ENCODE measurements at regions not wholly inside any gene's neighbourhood (a gene's known extent, or its start where the extent isn't known, plus 50 kb on each side); places are given as distances from the start of the nearest gene placed in this dataset.

DNA sequence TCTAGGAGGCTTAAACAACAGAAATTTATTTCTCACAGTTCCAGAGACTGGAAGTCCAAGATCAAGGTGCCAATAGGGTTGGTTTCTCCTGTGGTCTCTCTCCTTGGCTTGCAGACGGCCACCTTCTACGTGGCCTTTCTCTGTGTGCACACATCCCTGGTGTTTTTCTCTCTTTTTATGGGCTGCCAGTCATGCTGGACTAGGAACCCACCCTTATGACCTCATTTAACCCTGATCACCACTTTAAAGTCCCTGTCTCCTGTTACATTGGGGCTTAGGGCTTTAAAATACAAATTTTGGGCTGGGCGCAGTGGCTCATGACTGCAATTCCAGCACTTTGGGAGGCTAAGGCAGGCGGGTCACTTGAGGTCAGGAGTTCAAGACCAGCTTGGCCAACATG lies 157.1 kb downstream of the TLE1 start:
- H3K9me3 Mint-ChIP-seq (ENCODE audit: low read depth), result no peaks in the 10 kb centered on the region
- no peaks in the 10 kb centered on the region for H3K36me3 Mint-ChIP-seq (ENCODE audit: insufficient read depth)
- DNase-seq (ENCODE audit: low spot score, unreplicated experiment), result no peak
- no peak overlapping the region for H3K4me3 Mint-ChIP-seq (ENCODE audit: low read depth)
- H3K4me1 Mint-ChIP-seq (ENCODE audit: low read depth), result peaks cover 18% of the 10 kb centered on the region
- TF ChIP-seq, protein P1, sequence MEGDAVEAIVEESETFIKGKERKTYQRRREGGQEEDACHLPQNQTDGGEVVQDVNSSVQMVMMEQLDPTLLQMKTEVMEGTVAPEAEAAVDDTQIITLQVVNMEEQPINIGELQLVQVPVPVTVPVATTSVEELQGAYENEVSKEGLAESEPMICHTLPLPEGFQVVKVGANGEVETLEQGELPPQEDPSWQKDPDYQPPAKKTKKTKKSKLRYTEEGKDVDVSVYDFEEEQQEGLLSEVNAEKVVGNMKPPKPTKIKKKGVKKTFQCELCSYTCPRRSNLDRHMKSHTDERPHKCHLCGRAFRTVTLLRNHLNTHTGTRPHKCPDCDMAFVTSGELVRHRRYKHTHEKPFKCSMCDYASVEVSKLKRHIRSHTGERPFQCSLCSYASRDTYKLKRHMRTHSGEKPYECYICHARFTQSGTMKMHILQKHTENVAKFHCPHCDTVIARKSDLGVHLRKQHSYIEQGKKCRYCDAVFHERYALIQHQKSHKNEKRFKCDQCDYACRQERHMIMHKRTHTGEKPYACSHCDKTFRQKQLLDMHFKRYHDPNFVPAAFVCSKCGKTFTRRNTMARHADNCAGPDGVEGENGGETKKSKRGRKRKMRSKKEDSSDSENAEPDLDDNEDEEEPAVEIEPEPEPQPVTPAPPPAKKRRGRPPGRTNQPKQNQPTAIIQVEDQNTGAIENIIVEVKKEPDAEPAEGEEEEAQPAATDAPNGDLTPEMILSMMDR (IDR thresholded peaks at IDR 0.05; ENCODE audit: unreplicated experiment), result no peak
- peaks cover 22% of the 10 kb centered on the region for H3K27me3 Mint-ChIP-seq
- H3K27ac Mint-ChIP-seq, result no peak overlapping the region

DNA sequence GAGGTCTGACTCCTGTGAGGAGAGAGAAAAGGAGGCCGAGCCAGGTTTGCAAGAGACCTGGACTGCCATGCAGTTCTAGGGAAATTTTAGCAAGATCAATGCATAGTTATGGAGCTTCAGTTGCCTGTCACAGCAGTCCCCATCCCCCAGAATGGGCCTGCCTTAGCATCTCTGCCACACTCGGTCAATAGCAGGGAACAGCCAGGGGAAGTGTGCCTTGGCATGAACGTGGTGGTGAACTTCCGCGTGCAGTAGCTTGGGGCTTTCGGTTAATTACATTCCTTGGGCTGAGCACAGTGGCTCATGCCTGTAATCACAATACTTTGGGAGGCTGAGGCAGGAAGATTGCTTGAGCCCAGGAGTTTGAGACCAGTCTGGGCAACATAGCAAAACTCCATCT lies 157.8 kb downstream of the TLE1 start:
- DNase-seq (ENCODE audit: low spot score, unreplicated experiment), result no peak
- no peaks in the 10 kb centered on the region for H3K36me3 Mint-ChIP-seq (ENCODE audit: insufficient read depth)
- TF ChIP-seq, protein P1 (IDR thresholded peaks at IDR 0.05; ENCODE audit: unreplicated experiment), result no peak
- H3K9me3 Mint-ChIP-seq (ENCODE audit: low read depth), result no peaks in the 10 kb centered on the region
- H3K4me1 Mint-ChIP-seq (ENCODE audit: low read depth), result peaks cover 18% of the 10 kb centered on the region
- peaks cover 27% of the 10 kb centered on the region for H3K27me3 Mint-ChIP-seq
- no peak overlapping the region for H3K4me3 Mint-ChIP-seq (ENCODE audit: low read depth)
- H3K27ac Mint-ChIP-seq, result no peak overlapping the region

DNA sequence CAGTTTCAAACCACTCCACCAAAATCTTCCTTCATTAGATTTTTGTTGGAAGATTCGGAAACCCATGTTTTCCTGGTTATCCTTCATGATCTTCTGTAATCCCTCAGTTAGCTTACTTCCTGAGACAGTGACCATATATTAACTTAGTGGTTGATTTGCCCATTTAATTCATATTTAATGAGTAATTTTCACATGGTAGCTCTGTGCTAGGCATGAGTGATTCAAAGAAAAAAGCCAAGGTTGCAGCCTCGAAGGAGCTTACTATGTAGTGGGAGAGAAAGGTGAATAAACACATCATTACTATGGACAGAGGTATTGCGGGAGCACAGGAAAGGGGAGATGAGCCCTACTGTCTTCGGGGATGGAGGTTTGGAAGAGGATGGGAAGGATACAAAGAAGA lies 158.5 kb downstream of the TLE1 start:
- Mint-ChIP-seq H3K4me1 (ENCODE audit: low read depth) (peaks cover 18% of the 10 kb centered on the region), H3K36me3 (ENCODE audit: insufficient read depth) (no peaks in the 10 kb centered on the region), H3K27me3 (peaks cover 30% of the 10 kb centered on the region)

DNA sequence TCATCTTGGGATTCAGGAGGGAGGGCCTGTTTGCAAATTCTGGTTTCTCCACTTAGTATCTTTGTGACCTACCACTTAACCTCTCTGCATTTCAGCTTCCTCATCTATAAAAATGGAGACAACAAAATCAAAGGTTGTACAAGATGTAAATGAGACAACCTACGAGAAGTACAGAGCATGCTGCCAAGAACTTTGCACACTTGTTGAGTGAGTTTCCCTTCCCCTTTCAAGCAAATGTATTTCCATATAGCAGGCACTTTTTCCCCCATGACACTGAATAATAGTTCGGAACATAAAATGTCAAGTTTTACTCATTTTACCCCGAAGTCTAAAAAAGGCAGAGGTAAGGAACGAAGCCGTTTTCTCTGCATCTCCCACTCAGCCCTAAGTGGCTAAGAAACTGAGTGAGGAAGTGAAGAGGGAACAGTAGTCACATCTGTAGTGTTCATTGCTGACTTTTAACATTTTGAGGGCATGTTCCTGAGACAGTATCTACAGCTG lies 159.0 kb downstream of the TLE1 start:
- H3K36me3 Mint-ChIP-seq (ENCODE audit: insufficient read depth), result no peaks in the 10 kb centered on the region
- H3K27me3 Mint-ChIP-seq, result peaks cover 30% of the 10 kb centered on the region
- TF ChIP-seq, protein P1 (IDR thresholded peaks at IDR 0.05; ENCODE audit: unreplicated experiment), result no peak
- no peak overlapping the region for H3K4me3 Mint-ChIP-seq (ENCODE audit: low read depth)
- H3K4me1 Mint-ChIP-seq (ENCODE audit: low read depth), result peaks cover 18% of the 10 kb centered on the region
- H3K9me3 Mint-ChIP-seq (ENCODE audit: low read depth), result no peaks in the 10 kb centered on the region
- no peak for DNase-seq (ENCODE audit: low spot score, unreplicated experiment)
- no peak overlapping the region for H3K27ac Mint-ChIP-seq

More for the DNA sequence above, 158.5 kb downstream of the TLE1 start:
- TF ChIP-seq, protein P1 (IDR thresholded peaks at IDR 0.05; ENCODE audit: unreplicated experiment), result no peak
- H3K27ac Mint-ChIP-seq, result no peak overlapping the region
- H3K9me3 Mint-ChIP-seq (ENCODE audit: low read depth), result no peaks in the 10 kb centered on the region
- H3K4me3 Mint-ChIP-seq (ENCODE audit: low read depth), result no peak overlapping the region
- DNase-seq (ENCODE audit: low spot score, unreplicated experiment), result no peak

DNA sequence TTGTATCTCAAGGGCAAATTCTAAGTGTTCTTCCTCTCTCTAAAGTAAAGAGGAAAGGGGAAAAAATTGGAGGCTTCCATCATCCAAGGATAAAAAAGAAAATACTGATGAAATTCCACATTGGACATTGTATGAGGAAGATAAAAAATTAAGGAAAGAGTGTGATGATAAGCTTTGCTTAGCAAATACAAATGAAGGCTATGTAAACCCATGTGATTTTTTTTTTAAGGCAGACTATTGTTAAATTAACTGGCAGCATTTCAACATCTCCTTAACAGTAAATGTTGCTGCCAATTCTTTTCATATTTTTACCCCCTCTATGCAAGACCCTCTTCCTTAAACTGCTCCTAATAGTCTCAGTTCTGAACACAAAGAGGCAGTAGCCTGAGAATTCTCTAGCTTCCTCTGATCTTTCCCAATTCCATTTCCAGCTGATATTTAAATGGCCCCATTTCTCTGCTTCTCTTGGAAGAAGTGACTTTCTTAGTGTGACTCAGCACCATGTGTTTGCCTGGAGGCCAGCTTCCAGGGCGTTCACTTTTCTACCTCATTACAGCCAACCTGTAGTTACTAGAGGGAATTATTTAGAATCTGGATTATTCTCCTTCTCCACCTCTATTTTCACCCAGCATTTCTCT lies 159.7 kb downstream of the TLE1 start:
- TF ChIP-seq, protein P1 (IDR thresholded peaks at IDR 0.05; ENCODE audit: unreplicated experiment), result no peak
- Mint-ChIP-seq H3K9me3 (ENCODE audit: low read depth) (no peaks in the 10 kb centered on the region), H3K4me3 (ENCODE audit: low read depth) (no peak overlapping the region), H3K27me3 (peaks cover 30% of the 10 kb centered on the region), H3K27ac (peak overlapping the region; percentile 7), H3K4me1 (ENCODE audit: low read depth) (peaks cover 18% of the 10 kb centered on the region), H3K36me3 (ENCODE audit: insufficient read depth) (no peaks in the 10 kb centered on the region)
- no peak for DNase-seq (ENCODE audit: low spot score, unreplicated experiment)

Measured in progenitor cell of endocrine pancreas (in vitro differentiated cells).